Breast epithelium (tissue), 3 donors: ENCODE measurements at regions not wholly inside any gene's neighbourhood (a gene's known extent, or its start where the extent isn't known, plus 50 kb on each side); places are given as distances from the start of the nearest gene placed in this dataset.

Experiments used
- CTCF ChIP-seq, 3 donors: fragments of 450-650 bp; IDR thresholded peaks; one replicate each; pipeline ENCODE4 v1.5.1; 2016 to 2017; ENCODE audit warnings: antibody characterized with exemption in 3 of 3, mild to moderate bottlenecking in 3 of 3, moderate library complexity in 3 of 3
- POLR2A ChIP-seq: fragments of 450-650 bp; IDR thresholded peaks from one replicate; pipeline ENCODE4 v1.6.1; 2016; ENCODE audit warnings: antibody characterized with exemption, mild to moderate bottlenecking, moderate library complexity
- POLR2AphosphoS5 ChIP-seq, 3 donors: sonication (generic); formaldehyde crosslinking; IDR thresholded peaks; one replicate each; pipeline ENCODE4 v1.6.1; 2017; ENCODE audit warnings: antibody characterized with exemption in 3 of 3

DNA sequence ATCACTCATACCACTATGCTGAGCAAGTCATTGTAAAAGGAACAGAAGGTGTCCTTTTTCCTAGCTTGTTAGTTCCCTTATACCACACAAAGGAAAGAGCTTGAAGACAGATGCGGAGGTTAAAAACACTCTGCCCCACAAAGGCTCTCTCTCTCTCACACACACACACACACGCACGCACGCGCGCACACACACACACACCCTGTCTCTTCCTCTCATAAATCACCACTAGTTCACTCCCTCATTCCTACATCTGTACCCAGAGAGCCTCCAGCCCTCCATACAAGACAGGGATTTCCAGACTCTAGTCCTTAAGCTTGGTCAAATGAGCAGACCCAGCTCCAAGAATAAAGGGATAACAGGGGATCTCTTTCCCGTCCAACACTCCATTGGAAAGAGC, 120.1 kb upstream of the THBS1 start:
- no peak for TF ChIP-seq POLR2A
- TF ChIP-seq CTCF (IDR thresholded peaks at IDR 0.05): no peak
- no peak for TF ChIP-seq POLR2AphosphoS5 (IDR thresholded peaks at IDR 0.05)
